Right atrium auricular region (tissue), 2 donors: ENCODE measurements at regions not wholly inside any gene's neighbourhood (a gene's known extent, or its start where the extent isn't known, plus 50 kb on each side); places are given as distances from the start of the nearest gene placed in this dataset.
A peak's percentile ranks its signal among the peaks of the same experiment; 100 is the strongest.
"Not testable (repeated sequence)": the region's sequence is repeated elsewhere in the genome, so short reads cannot be mapped to it uniquely, and the experiment has no call there.

Experiments used
- DNase-seq: peaks from one replicate; pipeline ENCODE4 v3.0.0-alpha.2; 2019; ENCODE audit warnings: low spot score
- H3K27ac ChIP-seq, 2 donors: fragments of 200-600 bp; sonication (generic); 1 replicate in 1 of 2; 2 replicates in 1 of 2; pipeline ENCODE4 v1.5.1; 2016 to 2019
- H3K27me3 ChIP-seq, 2 donors: fragments of 200-600 bp; sonication (generic); one replicate each; pipeline versions ENCODE4 v1.5.1 to v1.6.0; 2017 to 2019
- H3K36me3 ChIP-seq: fragments of 200-600 bp; sonication (generic); one replicate; pipeline ENCODE4 v1.5.1; 2016
- H3K4me1 ChIP-seq, 2 donors: fragments of 200-600 bp; sonication (generic); one replicate each; pipeline versions ENCODE4 v1.5.1 to v1.6.0; 2017 to 2019
- H3K4me3 ChIP-seq, 2 donors: fragments of 200-600 bp; sonication (generic); 1 replicate in 1 of 2; 2 replicates in 1 of 2; pipeline ENCODE4 v1.5.1; 2017 to 2019; ENCODE audit warnings: mild to moderate bottlenecking in 1 of 2, moderate library complexity in 1 of 2
- H3K9me3 ChIP-seq, 2 donors: fragments of 200-600 bp; sonication (generic); one replicate each; pipeline ENCODE4 v1.5.1; 2019
- TF ChIP-seq, protein P1 (sequence below), 2 donors: fragments of 200-600 bp; sonication (generic); IDR thresholded peaks; one replicate each; pipeline ENCODE4 v1.5.1; 2019; ENCODE audit warnings: antibody characterized with exemption in 2 of 2

GRCh38 chr22:22733881-22734373, 89.5 kb downstream of the GGTLC2 start:
- H3K27ac ChIP-seq, result no peak overlapping the region
- no peak for DNase-seq
- TF ChIP-seq, protein P1, sequence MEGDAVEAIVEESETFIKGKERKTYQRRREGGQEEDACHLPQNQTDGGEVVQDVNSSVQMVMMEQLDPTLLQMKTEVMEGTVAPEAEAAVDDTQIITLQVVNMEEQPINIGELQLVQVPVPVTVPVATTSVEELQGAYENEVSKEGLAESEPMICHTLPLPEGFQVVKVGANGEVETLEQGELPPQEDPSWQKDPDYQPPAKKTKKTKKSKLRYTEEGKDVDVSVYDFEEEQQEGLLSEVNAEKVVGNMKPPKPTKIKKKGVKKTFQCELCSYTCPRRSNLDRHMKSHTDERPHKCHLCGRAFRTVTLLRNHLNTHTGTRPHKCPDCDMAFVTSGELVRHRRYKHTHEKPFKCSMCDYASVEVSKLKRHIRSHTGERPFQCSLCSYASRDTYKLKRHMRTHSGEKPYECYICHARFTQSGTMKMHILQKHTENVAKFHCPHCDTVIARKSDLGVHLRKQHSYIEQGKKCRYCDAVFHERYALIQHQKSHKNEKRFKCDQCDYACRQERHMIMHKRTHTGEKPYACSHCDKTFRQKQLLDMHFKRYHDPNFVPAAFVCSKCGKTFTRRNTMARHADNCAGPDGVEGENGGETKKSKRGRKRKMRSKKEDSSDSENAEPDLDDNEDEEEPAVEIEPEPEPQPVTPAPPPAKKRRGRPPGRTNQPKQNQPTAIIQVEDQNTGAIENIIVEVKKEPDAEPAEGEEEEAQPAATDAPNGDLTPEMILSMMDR (IDR thresholded peaks at IDR 0.05), result no peak
- H3K4me1 ChIP-seq, result no peaks in the 10 kb centered on the region
- H3K9me3 ChIP-seq, result no peaks in the 10 kb centered on the region
- no peaks in the 10 kb centered on the region for H3K36me3 ChIP-seq
- no peak overlapping the region for H3K4me3 ChIP-seq
- no peaks in the 10 kb centered on the region for H3K27me3 ChIP-seq

DNA sequence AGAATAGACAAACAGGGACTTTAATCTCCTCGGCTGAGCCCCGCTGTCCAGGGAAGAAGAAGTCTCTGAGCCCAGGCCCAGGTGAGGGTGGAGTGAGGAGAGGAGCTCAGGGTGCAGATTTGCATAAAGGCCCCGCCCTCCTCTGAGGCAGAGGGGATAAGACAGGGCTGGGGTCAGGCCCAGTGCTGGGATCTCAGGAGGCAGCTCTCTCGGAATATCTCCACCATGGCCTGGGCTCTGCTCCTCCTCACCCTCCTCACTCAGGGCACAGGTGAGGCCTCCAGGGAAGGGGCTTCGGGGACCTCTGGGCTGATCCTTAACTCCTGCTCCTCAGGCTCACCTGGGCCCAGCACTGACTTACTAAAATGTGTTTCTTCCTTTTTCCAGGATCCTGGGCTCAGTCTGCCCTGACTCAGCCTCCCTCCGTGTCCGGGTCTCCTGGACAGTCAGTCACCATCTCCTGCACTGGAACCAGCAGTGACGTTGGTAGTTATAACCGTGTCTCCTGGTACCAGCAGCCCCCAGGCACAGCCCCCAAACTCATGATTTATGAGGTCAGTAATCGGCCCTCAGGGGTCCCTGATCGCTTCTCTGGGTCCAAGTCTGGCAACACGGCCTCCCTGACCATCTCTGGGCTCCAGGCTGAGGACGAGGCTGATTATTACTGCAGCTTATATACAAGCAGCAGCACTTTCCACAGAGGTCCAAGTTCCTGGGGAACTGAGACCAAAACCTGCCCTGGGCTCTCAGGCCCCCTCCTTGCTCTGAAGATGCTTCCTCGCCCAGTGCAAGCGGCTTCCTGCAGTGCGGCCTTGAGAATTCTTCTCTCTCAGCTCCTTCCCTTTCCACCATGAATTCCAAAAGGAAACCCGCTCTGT, 90.2 kb downstream of the GGTLC2 start:
- not testable (repeated sequence) for H3K4me1 ChIP-seq, H3K9me3 ChIP-seq, H3K36me3 ChIP-seq, H3K27ac ChIP-seq, H3K4me3 ChIP-seq, H3K27me3 ChIP-seq
- DNase-seq, result peak; percentile 56

GRCh38 chr22:22735276-22735675, 90.9 kb downstream of the GGTLC2 start:
- not testable (repeated sequence) for H3K36me3 ChIP-seq, H3K9me3 ChIP-seq, DNase-seq, H3K27me3 ChIP-seq, H3K27ac ChIP-seq, H3K4me1 ChIP-seq, H3K4me3 ChIP-seq

DNA sequence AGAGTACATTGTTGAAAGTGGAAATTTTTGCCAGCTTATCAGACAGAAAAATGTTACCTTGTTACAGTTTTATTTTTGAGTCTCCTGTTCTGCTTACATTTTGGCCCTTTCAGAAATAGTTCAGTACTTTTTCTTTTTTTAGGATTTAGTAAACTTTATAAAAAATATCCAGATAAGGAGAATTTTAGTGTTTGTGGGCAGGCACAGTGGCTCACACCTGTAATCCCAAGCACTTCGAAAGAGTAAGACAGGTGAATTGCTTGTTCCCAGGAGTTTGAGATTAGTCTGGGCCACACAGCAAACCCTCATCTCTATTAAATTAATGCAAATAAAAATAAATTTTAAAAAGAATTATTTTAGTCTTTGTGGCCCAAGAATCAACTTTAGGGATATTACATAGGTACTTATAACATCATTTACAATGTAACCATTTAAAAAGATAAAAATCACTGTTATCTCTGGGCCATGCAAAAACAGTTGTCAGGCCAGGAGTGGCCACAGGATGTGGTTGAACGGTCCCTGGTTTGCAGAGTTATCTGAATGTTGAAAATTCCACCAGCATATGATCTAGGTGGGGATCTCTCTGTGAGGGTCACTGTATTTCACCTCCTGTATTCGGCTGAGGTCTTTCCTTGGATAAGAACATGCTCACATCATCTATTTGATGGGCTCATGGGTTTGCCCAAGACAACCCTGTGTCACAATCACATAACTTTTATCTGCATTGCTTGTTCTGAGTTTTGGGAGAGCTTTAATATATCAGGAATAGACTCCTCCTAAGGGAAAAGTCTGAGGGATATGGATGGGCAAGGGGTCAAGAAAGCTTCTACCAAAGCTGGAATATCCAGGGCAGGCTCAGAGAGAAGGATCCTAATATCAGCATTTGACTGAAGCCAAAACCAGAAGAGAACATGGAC, 91.5 kb downstream of the GGTLC2 start:
- TF ChIP-seq, protein P1 (IDR thresholded peaks at IDR 0.05), result no peak
- H3K27me3 ChIP-seq, result no peaks in the 10 kb centered on the region
- no peaks in the 10 kb centered on the region for H3K9me3 ChIP-seq
- H3K27ac ChIP-seq, result no peak overlapping the region
- H3K4me3 ChIP-seq, result no peak overlapping the region
- no peaks in the 10 kb centered on the region for H3K4me1 ChIP-seq
- H3K36me3 ChIP-seq, result no peaks in the 10 kb centered on the region
- DNase-seq, result no peak

DNA sequence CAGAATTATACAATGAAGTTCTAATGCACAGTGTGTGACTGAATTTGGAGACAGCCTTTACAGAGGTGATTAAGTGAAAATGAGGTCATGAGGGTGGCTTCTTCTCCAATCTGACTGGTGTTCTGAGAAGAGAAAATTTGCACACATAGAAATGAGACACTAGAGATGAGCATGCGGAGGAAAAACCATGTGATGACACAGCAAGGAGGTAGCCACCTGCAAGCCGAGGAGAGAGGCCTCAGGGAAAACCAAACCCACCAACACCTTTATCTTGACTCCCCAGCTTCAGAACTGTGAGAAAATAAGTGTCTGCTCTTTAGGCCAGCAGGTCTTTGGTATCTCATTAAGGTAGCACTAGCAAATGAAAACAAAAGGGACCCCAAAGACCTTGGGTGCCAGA, 93.2 kb downstream of the GGTLC2 start:
- Histone ChIP-seq H3K27ac (no peak overlapping the region), H3K27me3 (no peaks in the 10 kb centered on the region), H3K4me1 (no peaks in the 10 kb centered on the region), H3K9me3 (no peaks in the 10 kb centered on the region), H3K4me3 (no peak overlapping the region), H3K36me3 (no peaks in the 10 kb centered on the region)
- TF ChIP-seq, protein P1 (IDR thresholded peaks at IDR 0.05), result no peak
- no peak for DNase-seq

GRCh38 chr22:22738959-22739585, 94.7 kb downstream of the GGTLC2 start:
- TF ChIP-seq, protein P1 (IDR thresholded peaks at IDR 0.05), result no peak
- Histone ChIP-seq H3K4me1 (no peaks in the 10 kb centered on the region), H3K4me3 (no peak overlapping the region), H3K36me3 (no peaks in the 10 kb centered on the region), H3K9me3 (no peaks in the 10 kb centered on the region), H3K27ac (no peak overlapping the region), H3K27me3 (no peaks in the 10 kb centered on the region)
- DNase-seq, result no peak
